HepG2 (cell line): ENCODE measurements at regions not wholly inside any gene's neighbourhood (a gene's known extent, or its start where the extent isn't known, plus 50 kb on each side); places are given as distances from the start of the nearest gene placed in this dataset.

Experiments used
- ATAC-seq: fragments of 200-7000 bp; cut with Tn5 transposase; 3 replicates; pipeline ENCODE4 v1.9.1; 2020; ENCODE audit warnings: mild to moderate bottlenecking, moderate library complexity
- BruUV-seq: library from RNA; stranded (reverse); fragments of 400-500 nt; replicated peaks from 2 replicates; lab custom pipeline; 2021; lab: Mats Ljungman, UMichigan
- CTCF ChIA-PET: fragments of 300-600 bp; formaldehyde crosslinking; extraction: SDS; loops from one replicate; lab custom pipeline; 2021; ENCODE audit warnings: low total read pairs, inconsistent platforms, low intra/inter-chr PET ratio; lab: Yijun Ruan, JAX
- POLR2A ChIA-PET: fragments of 350-600 bp; sonication (Branson Sonifier 250); formaldehyde crosslinking; loops from one replicate; lab custom pipeline; 2020; ENCODE audit warnings: antibody characterized with exemption, inconsistent platforms; lab: Yijun Ruan, JAX
- DNase-seq: peaks from one replicate; pipeline ENCODE4 v3.0.0-alpha.2; 2015; ENCODE audit warnings: low spot score
- FAIRE-seq: peaks from 3 replicates; lab custom pipeline; 2011; peaks lifted over from hg19 to GRCh38; lab: Jason Lieb, UNC
- H2AFZ ChIP-seq: one replicate; pipeline ENCODE4 v1.6.1; 2011; ENCODE audit warnings: low read length, inconsistent platforms
- H3K27ac ChIP-seq: fragments of 300-600 bp; 3 replicates; pipeline ENCODE4 v1.8.0; 2011; ENCODE audit warnings: mixed run types, mild to moderate bottlenecking, mixed read lengths, low read length, inconsistent platforms; ENCODE audit not compliant: insufficient read depth; ENCODE audit errors: extremely low read length
- H3K27me3 ChIP-seq, 2 experiments: fragments of 200-600 bp in 1 of 2; 2 replicates in 1 of 2; 3 replicates in 1 of 2; pipeline versions ENCODE4 v1.6.0 to v1.8.0; 2011; ENCODE audit warnings: low read length in 2 of 2, mild to moderate bottlenecking in 2 of 2, moderate library complexity in 2 of 2, inconsistent platforms in 1 of 2; ENCODE audit not compliant: insufficient read depth in 2 of 2, control insufficient read depth in 1 of 2
- H3K36me3 ChIP-seq, 2 experiments: fragments of 200-600 bp in 1 of 2; replicated peaks in 1 of 2; 2 replicates in 1 of 2; 3 replicates in 1 of 2; pipeline versions ENCODE4 v1.5.1 to v1.8.0; 2011; ENCODE audit warnings: low read length in 2 of 2, inconsistent platforms in 1 of 2; ENCODE audit not compliant: insufficient read depth in 2 of 2, control insufficient read depth in 1 of 2
- H3K4me1 ChIP-seq: 2 replicates; pipeline ENCODE4 v1.5.1; 2012; ENCODE audit warnings: low read length, inconsistent platforms; ENCODE audit not compliant: insufficient read depth
- H3K4me2 ChIP-seq: 2 replicates; pipeline ENCODE4 v1.6.0; 2011; ENCODE audit warnings: low read depth, low read length, inconsistent platforms
- H3K4me3 ChIP-seq, 3 experiments: fragments of 200-600 bp in 1 of 3; sonication (generic), shearing (Covaris generic) in 1 of 3; replicated peaks in 1 of 3; 2 replicates each; pipeline ENCODE4 v1.5.1; 2011 to 2016; ENCODE audit warnings: low read length in 3 of 3, inconsistent platforms in 2 of 3, low read depth in 2 of 3, mild to moderate bottlenecking in 2 of 3, control low read depth in 1 of 3, mixed read lengths in 1 of 3; ENCODE audit not compliant: insufficient read depth in 1 of 3
- H3K79me2 ChIP-seq: one replicate; pipeline ENCODE4 v1.6.1; 2011; ENCODE audit warnings: low read length, inconsistent platforms; ENCODE audit not compliant: insufficient read depth
- H3K9ac ChIP-seq: 2 replicates; pipeline ENCODE4 v1.6.0; 2011; ENCODE audit warnings: mild to moderate bottlenecking, low read depth, low read length, inconsistent platforms; ENCODE audit not compliant: insufficient read depth
- H3K9me3 ChIP-seq: 2 replicates; pipeline ENCODE4 v1.5.1; 2012; ENCODE audit warnings: mild to moderate bottlenecking, low read length
- H4K20me1 ChIP-seq: 2 replicates; pipeline ENCODE4 v1.6.0; 2011; ENCODE audit warnings: inconsistent platforms, mild to moderate bottlenecking, low read length, moderate library complexity; ENCODE audit not compliant: insufficient read depth
- CENPX ChIP-seq: sonication (generic); formaldehyde crosslinking; IDR thresholded peaks from 2 replicates; pipeline ENCODE4 v1.9.0; 2021; ENCODE audit warnings: mild to moderate bottlenecking, missing genetic modification reagents, moderate library complexity
- DNMT1 ChIP-seq: sonication (generic); formaldehyde crosslinking; IDR thresholded peaks from 2 replicates; pipeline ENCODE4 v1.5.1; 2020; ENCODE audit warnings: mild to moderate bottlenecking, missing genetic modification reagents
- HMG20A ChIP-seq: IDR thresholded peaks from 2 replicates; pipeline ENCODE4 v1.6.1; 2016; ENCODE audit warnings: borderline replicate concordance
- NKX3-1 ChIP-seq: sonication (generic); formaldehyde crosslinking; IDR thresholded peaks from 2 replicates; pipeline ENCODE4 v1.5.0; 2020; ENCODE audit warnings: missing genetic modification reagents
- SOX6 ChIP-seq, 2 experiments: fragments of 450-650 bp in 1 of 2; sonication (generic) in 1 of 2; formaldehyde crosslinking in 1 of 2; IDR thresholded peaks; 2 replicates each; pipeline versions ENCODE4 v1.4.0 to v1.6.1; 2017 to 2020; ENCODE audit warnings: antibody characterized with exemption in 1 of 2, mild to moderate bottlenecking in 1 of 2, missing genetic modification reagents in 1 of 2
- STAT5B ChIP-seq: sonication (generic); formaldehyde crosslinking; IDR thresholded peaks from 2 replicates; pipeline ENCODE4 v1.4.0; 2020; ENCODE audit warnings: missing genetic modification reagents
- TARDBP ChIP-seq: sonication (generic); formaldehyde crosslinking; IDR thresholded peaks from 2 replicates; pipeline ENCODE4 v1.8.0; 2022; ENCODE audit warnings: mild to moderate bottlenecking, missing genetic modification reagents
- TCF12 ChIP-seq, 2 experiments: fragments of 450-650 bp in 1 of 2; sonication (generic) in 1 of 2; formaldehyde crosslinking in 1 of 2; IDR thresholded peaks; 2 replicates each; pipeline versions ENCODE4 v1.6.1 to v1.8.0; 2017 to 2022; ENCODE audit warnings: antibody characterized with exemption in 1 of 2, mild to moderate bottlenecking in 1 of 2, missing genetic modification reagents in 1 of 2, moderate library complexity in 1 of 2
- ZFP1 ChIP-seq: IDR thresholded peaks from 2 replicates; pipeline ENCODE4 v1.6.1; 2016
- ZNF101 ChIP-seq: sonication (generic); formaldehyde crosslinking; IDR thresholded peaks from 2 replicates; pipeline ENCODE4 v1.4.0; 2020; ENCODE audit warnings: mild to moderate bottlenecking, low read depth, missing genetic modification reagents, borderline replicate concordance
- ZNF24 ChIP-seq: fragments of 450-650 bp; IDR thresholded peaks from 2 replicates; pipeline ENCODE4 v1.6.1; 2017; ENCODE audit warnings: antibody characterized with exemption, mild to moderate bottlenecking
- ZNF546 ChIP-seq: sonication (generic); formaldehyde crosslinking; conservative IDR thresholded peaks from 2 replicates; pipeline ENCODE4 v1.8.1; 2023; ENCODE audit warnings: mild to moderate bottlenecking, missing genetic modification reagents
- ZNF720 ChIP-seq: sonication (generic); formaldehyde crosslinking; IDR thresholded peaks from 2 replicates; pipeline ENCODE4 v1.4.0; 2020; ENCODE audit warnings: missing genetic modification reagents
- ZNF781 ChIP-seq: sonication (generic); formaldehyde crosslinking; IDR thresholded peaks from 2 replicates; pipeline ENCODE4 v1.5.1; 2020; ENCODE audit warnings: borderline replicate concordance, mild to moderate bottlenecking, missing genetic modification reagents; ENCODE audit errors: not compliant biosample characterization
- ZNF816 ChIP-seq: sonication (generic); formaldehyde crosslinking; IDR thresholded peaks from 2 replicates; pipeline ENCODE4 v1.8.0; 2022; ENCODE audit warnings: missing genetic modification reagents, mild to moderate bottlenecking, borderline replicate concordance
- WGBS: methylation state at CpG from one replicate; pipeline ENCODE4 v1.1.6; 2017; ENCODE audit warnings: low lambda C conversion rate; 5-methylcytosine and 5-hydroxymethylcytosine counted together
- in situ Hi-C: cut with HindIII; loops from 2 replicates; pipeline ENCODE4 v1.10.0; 2017; ENCODE audit warnings: low pct_unique_long_range_greater_than_20kb; ENCODE audit not compliant: extremely low pct_ligation_motif_present
- intact Hi-C: fragments of 100-400 bp; cut with micrococcal nuclease; formaldehyde crosslinking; loops from one replicate; pipeline ENCODE4 v1.10.0; 2022; ENCODE audit not compliant: unreplicated experiment
- TF ChIP-seq, protein P1 (sequence below), 2 experiments: fragments of 450-650 bp in 1 of 2; sonication (generic) in 1 of 2; formaldehyde crosslinking; IDR thresholded peaks; 2 replicates each; pipeline versions ENCODE4 v1.5.0 to v1.8.0; 2020 to 2022; ENCODE audit warnings: mild to moderate bottlenecking in 1 of 2, missing genetic modification reagents in 1 of 2
- TF ChIP-seq, protein P2 (sequence below): sonication (generic); formaldehyde crosslinking; conservative IDR thresholded peaks from 2 replicates; pipeline ENCODE4 v1.8.0; 2022; ENCODE audit warnings: low read depth, missing genetic modification reagents
- TF ChIP-seq, protein P3 (sequence below): sonication (generic); formaldehyde crosslinking; IDR thresholded peaks from 2 replicates; pipeline ENCODE4 v1.8.0; 2022; ENCODE audit warnings: mild to moderate bottlenecking, missing genetic modification reagents, borderline replicate concordance

DNA sequence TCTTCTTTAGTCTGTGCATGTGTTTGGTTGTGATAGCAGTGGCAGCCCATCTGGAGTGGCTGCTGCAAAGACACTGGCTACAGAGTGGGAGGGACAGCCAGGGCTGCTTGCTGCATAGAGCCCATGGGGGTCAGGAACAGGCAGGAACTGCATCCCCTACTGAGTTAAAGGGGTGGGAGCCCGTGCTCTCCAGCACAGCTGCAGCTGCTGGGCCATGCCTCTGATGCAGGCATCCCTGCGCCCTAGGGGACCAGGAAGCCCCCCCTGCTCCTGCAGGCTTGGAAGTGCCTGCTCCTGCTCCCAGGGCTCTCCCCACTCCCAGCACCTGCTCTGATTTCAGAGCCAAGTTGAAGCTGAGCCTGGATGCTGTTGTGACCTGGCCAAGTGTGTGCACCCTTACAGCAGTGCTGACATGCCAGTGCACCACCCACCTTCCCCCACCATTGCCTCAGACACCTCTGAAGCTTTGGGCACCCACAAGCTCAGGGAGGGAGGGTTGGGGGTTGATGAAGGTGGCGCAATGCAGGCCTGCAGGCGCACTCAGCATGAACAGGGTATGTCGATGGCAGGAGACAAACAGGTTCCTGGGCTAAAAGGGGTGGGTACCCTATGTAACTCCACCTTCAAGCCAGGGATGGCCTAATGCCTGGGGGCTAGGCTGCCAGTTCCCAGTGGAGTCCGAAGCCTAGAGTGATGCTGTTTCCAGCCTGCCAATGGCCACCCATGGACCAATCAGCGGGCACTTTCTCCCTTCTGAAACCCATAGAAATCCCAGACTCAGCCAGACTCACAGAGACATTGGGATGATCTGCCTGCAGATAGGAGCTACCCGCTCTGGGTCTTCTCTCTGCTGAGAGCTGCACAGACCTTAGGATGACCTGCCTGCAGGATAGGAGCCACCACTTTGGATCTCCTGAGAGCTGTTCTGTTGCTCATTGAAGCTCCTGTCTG is 919.9 kb upstream of the MIR17HG start (continued):
- TF ChIP-seq, protein P1, sequence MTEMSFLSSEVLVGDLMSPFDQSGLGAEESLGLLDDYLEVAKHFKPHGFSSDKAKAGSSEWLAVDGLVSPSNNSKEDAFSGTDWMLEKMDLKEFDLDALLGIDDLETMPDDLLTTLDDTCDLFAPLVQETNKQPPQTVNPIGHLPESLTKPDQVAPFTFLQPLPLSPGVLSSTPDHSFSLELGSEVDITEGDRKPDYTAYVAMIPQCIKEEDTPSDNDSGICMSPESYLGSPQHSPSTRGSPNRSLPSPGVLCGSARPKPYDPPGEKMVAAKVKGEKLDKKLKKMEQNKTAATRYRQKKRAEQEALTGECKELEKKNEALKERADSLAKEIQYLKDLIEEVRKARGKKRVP (CRISPR knock-in tag; IDR thresholded peaks at IDR 0.05): no peak
- TF ChIP-seq, protein P2, sequence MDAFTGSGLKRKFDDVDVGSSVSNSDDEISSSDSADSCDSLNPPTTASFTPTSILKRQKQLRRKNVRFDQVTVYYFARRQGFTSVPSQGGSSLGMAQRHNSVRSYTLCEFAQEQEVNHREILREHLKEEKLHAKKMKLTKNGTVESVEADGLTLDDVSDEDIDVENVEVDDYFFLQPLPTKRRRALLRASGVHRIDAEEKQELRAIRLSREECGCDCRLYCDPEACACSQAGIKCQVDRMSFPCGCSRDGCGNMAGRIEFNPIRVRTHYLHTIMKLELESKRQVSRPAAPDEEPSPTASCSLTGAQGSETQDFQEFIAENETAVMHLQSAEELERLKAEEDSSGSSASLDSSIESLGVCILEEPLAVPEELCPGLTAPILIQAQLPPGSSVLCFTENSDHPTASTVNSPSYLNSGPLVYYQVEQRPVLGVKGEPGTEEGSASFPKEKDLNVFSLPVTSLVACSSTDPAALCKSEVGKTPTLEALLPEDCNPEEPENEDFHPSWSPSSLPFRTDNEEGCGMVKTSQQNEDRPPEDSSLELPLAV (CRISPR knock-in tag): no peak
- TF ChIP-seq ZNF101 (CRISPR knock-in tag) (no peak), TARDBP (no peak), ZNF781 (CRISPR knock-in tag) (no peak), ZNF720 (CRISPR knock-in tag) (no peak)

DNA sequence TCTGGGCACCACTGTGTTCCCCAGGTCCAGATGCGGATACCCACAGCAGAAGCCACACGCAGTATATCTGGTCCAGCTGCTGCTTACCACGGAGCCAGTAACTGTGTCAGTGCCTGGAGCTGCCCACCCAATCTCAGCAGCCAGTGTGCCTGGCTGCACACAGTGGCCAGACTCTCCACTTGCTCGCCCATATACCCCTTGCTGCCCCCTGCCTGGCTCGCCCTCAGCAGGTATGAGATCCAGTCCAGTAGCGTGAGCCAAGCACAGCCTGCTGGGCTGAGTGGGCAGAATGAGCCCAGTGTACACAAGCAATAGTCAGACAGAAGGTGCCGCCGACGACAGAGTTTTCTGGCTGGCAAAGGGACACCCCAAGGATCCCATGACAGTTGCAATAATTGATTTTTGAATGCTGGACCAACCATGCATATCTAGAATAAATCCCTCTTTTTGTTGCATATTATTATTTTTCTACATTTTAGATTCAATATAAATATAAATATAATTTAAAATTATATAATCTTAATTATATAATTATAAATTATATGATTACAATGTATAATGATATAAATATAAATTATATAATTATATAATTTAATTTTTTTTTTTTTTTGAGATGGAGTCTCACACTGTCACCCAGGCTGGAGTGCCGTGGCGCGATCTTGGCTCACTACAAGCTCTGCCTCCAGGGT is 918.8 kb upstream of the MIR17HG start:
- Histone ChIP-seq H3K36me3 (no peaks in the 10 kb centered on the region), H3K4me2 (no peak overlapping the region), H3K27me3 (no peaks in the 10 kb centered on the region), H3K79me2 (no peaks in the 10 kb centered on the region), H3K9ac (no peak overlapping the region), H4K20me1 (no peaks in the 10 kb centered on the region), H3K4me1 (no peaks in the 10 kb centered on the region), H2AFZ (no peak overlapping the region), H3K27ac (no peak overlapping the region), H3K9me3 (peaks cover 57% of the 10 kb centered on the region), H3K4me3 (no peak overlapping the region)
- BruUV-seq: no TSS peak
- DNase-seq (no peak), ATAC-seq (no peak), FAIRE-seq (no peak)
- 47% methylated on average over 8 of the region's 12 CpGs for WGBS
- ChIA-PET CTCF (no interaction called here), POLR2A (no interaction called here)
- intact Hi-C loops (no loop called here), in situ Hi-C loops (no loop called here)
- no peak for TF ChIP-seq ZFP1 (CRISPR knock-in tag)
- TF ChIP-seq, protein P3, sequence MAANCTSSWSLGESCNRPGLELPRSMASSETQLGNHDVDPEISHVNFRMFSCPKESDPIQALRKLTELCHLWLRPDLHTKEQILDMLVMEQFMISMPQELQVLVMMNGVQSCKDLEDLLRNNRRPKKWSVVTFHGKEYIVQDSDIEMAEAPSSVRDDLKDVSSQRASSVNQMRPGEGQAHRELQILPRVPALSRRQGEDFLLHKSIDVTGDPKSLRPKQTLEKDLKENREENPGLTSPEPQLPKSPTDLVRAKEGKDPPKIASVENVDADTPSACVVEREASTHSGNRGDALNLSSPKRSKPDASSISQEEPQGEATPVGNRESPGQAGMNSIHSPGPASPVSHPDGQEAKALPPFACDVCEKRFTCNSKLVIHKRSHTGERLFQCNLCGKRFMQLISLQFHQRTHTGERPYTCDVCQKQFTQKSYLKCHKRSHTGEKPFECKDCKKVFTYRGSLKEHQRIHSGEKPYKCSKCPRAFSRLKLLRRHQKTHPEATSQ (CRISPR knock-in tag): no peak
- no peak for TF ChIP-seq SOX6 (IDR thresholded peaks at IDR 0.05)
- TF ChIP-seq SOX6 (CRISPR knock-in tag; IDR thresholded peaks at IDR 0.05): no peak
- no peak for TF ChIP-seq CENPX (CRISPR knock-in tag)
- TF ChIP-seq ZNF546 (CRISPR knock-in tag): no peak
- no peak for TF ChIP-seq TCF12 (IDR thresholded peaks at IDR 0.05)
- TF ChIP-seq TCF12 (CRISPR knock-in tag; IDR thresholded peaks at IDR 0.05): no peak
- TF ChIP-seq HMG20A (CRISPR knock-in tag): no peak
- TF ChIP-seq STAT5B: no peak
- TF ChIP-seq NKX3-1 (CRISPR knock-in tag): no peak
- TF ChIP-seq DNMT1 (CRISPR knock-in tag): no peak
- no peak for TF ChIP-seq ZNF816 (CRISPR knock-in tag)
- no peak for TF ChIP-seq ZNF24
